ENCODE measurements at regions not wholly inside any gene's neighbourhood (a gene's known extent, or its start where the extent isn't known, plus 50 kb on each side); places are given as distances from the start of the nearest gene placed in this dataset.

GRCh38 chrX:39165185-39165584, 363.9 kb downstream of the MID1IP1 start:
- 62 to 70% (median 68%) methylated on average over 1 of the region's 1 CpG for WGBS, 3 donors
- DNase-seq = no peak
- no peaks in the 10 kb centered on the region for H3K9me3 ChIP-seq
- H3K27me3 ChIP-seq = no peaks in the 10 kb centered on the region
- no peaks in the 10 kb centered on the region for H3K36me3 ChIP-seq
- H3K27ac ChIP-seq = no peak overlapping the region
- H3K4me1 ChIP-seq (ENCODE audit: insufficient read depth) = no peaks in the 10 kb centered on the region
- TF ChIP-seq CTCF (IDR thresholded peaks at IDR 0.05) (no peak), POLR2A (IDR thresholded peaks at IDR 0.05) (no peak), EP300 (IDR thresholded peaks at IDR 0.05) (no peak)
- no peak overlapping the region for H3K4me3 ChIP-seq
- intact Hi-C loops (cut with DNase I) = no loop called here

- Histone ChIP-seq H3K27me3 (no peaks in the 10 kb centered on the region), H3K27ac (no peak overlapping the region), H3K4me1 (ENCODE audit: insufficient read depth) (no peaks in the 10 kb centered on the region), H3K36me3 (no peaks in the 10 kb centered on the region), H3K9me3 (no peaks in the 10 kb centered on the region), H3K4me3 (no peak overlapping the region)
- no peak for TF ChIP-seq EP300 (IDR thresholded peaks at IDR 0.05)
- no peak for TF ChIP-seq CTCF (IDR thresholded peaks at IDR 0.05)
- no peak for TF ChIP-seq POLR2A (IDR thresholded peaks at IDR 0.05)
- intact Hi-C loops (cut with DNase I) = no loop called here
- DNase-seq = no peak
- 75 to 88% (median 82%) methylated on average over 4 of the region's 4 CpGs for WGBS, 3 donors
Observed at GRCh38 chrX:39165773-39166172, 364.5 kb downstream of the MID1IP1 start.

GRCh38 chrX:39167791-39168190, 366.5 kb downstream of the MID1IP1 start:
- intact Hi-C loops (cut with DNase I) = no loop called here
- Histone ChIP-seq H3K27ac (no peak overlapping the region), H3K36me3 (no peaks in the 10 kb centered on the region), H3K27me3 (no peaks in the 10 kb centered on the region), H3K9me3 (no peaks in the 10 kb centered on the region), H3K4me3 (no peak overlapping the region), H3K4me1 (ENCODE audit: insufficient read depth) (no peaks in the 10 kb centered on the region)
- TF ChIP-seq CTCF (IDR thresholded peaks at IDR 0.05) = no peak
- no peak for TF ChIP-seq POLR2A (IDR thresholded peaks at IDR 0.05)
- no peak for TF ChIP-seq EP300 (IDR thresholded peaks at IDR 0.05)
- 55 to 61% (median 59%) methylated on average over 5 of the region's 5 CpGs for WGBS, 3 donors
- no peak for DNase-seq

- 72 to 78% (median 75%) methylated on average over 11 of the region's 11 CpGs for WGBS, 3 donors
- intact Hi-C loops (cut with DNase I) = no loop called here
- Histone ChIP-seq H3K9me3 (no peaks in the 10 kb centered on the region), H3K27me3 (no peaks in the 10 kb centered on the region), H3K4me3 (no peak overlapping the region), H3K27ac (no peak overlapping the region), H3K4me1 (ENCODE audit: insufficient read depth) (no peaks in the 10 kb centered on the region), H3K36me3 (no peaks in the 10 kb centered on the region)
- no peak for DNase-seq
- TF ChIP-seq CTCF (IDR thresholded peaks at IDR 0.05) (no peak), POLR2A (IDR thresholded peaks at IDR 0.05) (no peak), EP300 (IDR thresholded peaks at IDR 0.05) (no peak)
Observed at GRCh38 chrX:39168609-39169008, 367.4 kb downstream of the MID1IP1 start.

GRCh38 chrX:39169976-39170375, 368.7 kb downstream of the MID1IP1 start:
- Histone ChIP-seq H3K27me3 (no peaks in the 10 kb centered on the region), H3K4me1 (ENCODE audit: insufficient read depth) (no peaks in the 10 kb centered on the region), H3K4me3 (no peak overlapping the region), H3K9me3 (no peaks in the 10 kb centered on the region), H3K27ac (no peak overlapping the region), H3K36me3 (no peaks in the 10 kb centered on the region)
- intact Hi-C loops (cut with DNase I) = no loop called here
- TF ChIP-seq CTCF (IDR thresholded peaks at IDR 0.05) = no peak
- TF ChIP-seq POLR2A (IDR thresholded peaks at IDR 0.05) = no peak
- TF ChIP-seq EP300 (IDR thresholded peaks at IDR 0.05) = no peak
- DNase-seq = no peak
- 58 to 65% (median 62%) methylated on average over 1 of the region's 1 CpG for WGBS, 3 donors

All from ovary (tissue), 7 donors.